ENCODE measurements at regions not wholly inside any gene's neighbourhood (a gene's known extent, or its start where the extent isn't known, plus 50 kb on each side); places are given as distances from the start of the nearest gene placed in this dataset.

DNA sequence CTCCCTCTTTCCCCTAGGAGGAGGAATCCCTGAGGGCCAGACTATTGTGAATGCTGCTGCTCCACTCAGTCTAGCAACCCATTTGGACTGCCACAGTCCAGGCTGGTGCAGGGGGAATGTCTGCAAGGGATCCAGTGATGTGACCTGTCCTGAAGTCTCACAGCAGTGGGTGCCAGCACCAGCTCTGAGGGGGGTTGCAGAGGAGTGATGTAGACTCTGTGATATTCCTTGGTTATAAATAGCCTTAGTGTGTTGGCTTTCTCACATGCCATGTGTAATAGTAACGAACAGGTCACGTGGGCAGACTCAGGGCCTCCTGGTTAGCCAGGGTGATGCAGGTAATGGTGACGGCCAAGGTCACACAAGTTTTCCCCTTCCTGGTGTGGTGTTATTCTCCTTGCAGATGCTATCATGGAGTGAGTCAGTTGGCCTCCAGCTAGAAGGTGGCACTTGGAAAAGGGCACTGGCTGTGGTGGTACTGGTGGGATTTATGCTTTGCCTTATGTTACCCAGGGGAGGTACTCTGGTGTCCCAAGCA lies 404.4 kb downstream of the UTRN start:
- TF ChIP-seq CTCF (IDR thresholded peaks at IDR 0.05) (no peak), ZFX (IDR thresholded peaks at IDR 0.05; ENCODE audit: borderline replicate concordance) (no peak)

All from 22Rv1 (cell line).